Activated T-helper 17 cell treated with anti-CD3 and anti-CD28 coated beads, Interleukin-2, amount 50 U/mL, for 72 hours (primary cell): ENCODE measurements at regions not wholly inside any gene's neighbourhood (a gene's known extent, or its start where the extent isn't known, plus 50 kb on each side); places are given as distances from the start of the nearest gene placed in this dataset.

Source experiments
- ATAC-seq: fragments of 150-1000 bp; cut with Tn5 transposase; replicated peaks from 2 replicates; pipeline ENCODE4 v1.10.0; 2021; ENCODE audit warnings: mild to moderate bottlenecking, moderate library complexity
- H3K27ac Mint-ChIP-seq: one replicate; pipeline ENCODE4 v1.8.0; 2022; ENCODE audit warnings: mixed read lengths
- H3K27me3 Mint-ChIP-seq: one replicate; pipeline ENCODE4 v1.8.0; 2022; ENCODE audit warnings: mixed read lengths
- H3K36me3 Mint-ChIP-seq: one replicate; pipeline ENCODE4 v1.8.0; 2022; ENCODE audit warnings: low read depth, mild to moderate bottlenecking, mixed read lengths
- H3K4me1 Mint-ChIP-seq: one replicate; pipeline ENCODE4 v1.8.0; 2022; ENCODE audit warnings: mixed read lengths
- H3K4me3 Mint-ChIP-seq: one replicate; pipeline ENCODE4 v1.8.0; 2022; ENCODE audit warnings: mild to moderate bottlenecking, mixed read lengths
- H3K9me3 Mint-ChIP-seq: one replicate; pipeline ENCODE4 v1.8.0; 2022; ENCODE audit warnings: mixed read lengths

DNA sequence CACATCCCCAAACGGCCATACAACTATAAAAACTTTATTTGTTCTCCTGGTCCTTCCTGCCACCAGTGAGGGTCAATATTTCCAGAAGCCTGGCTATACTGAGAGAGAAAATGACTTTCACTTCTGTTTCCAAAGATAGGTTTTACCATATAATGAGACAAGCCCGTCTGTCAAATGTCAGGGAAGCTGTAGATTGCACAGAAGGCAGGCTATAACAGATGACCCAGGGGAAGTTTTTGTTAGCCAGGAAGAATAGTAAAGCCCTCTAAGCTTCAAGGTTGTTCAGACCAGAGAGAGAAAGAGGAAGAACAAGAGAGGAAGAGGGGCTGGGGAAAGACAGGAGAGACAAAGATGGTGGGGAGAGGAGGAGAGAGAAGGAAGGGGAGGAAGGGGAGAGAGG is 217.5 kb downstream of the GBA3 start:
- H3K9me3 Mint-ChIP-seq: peaks cover 10% of the 10 kb centered on the region
- no peaks in the 10 kb centered on the region for H3K27me3 Mint-ChIP-seq
- ATAC-seq: no peak
- H3K36me3 Mint-ChIP-seq: no peaks in the 10 kb centered on the region
- no peaks in the 10 kb centered on the region for H3K4me1 Mint-ChIP-seq
- H3K4me3 Mint-ChIP-seq: no peak overlapping the region
- H3K27ac Mint-ChIP-seq: no peak overlapping the region

DNA sequence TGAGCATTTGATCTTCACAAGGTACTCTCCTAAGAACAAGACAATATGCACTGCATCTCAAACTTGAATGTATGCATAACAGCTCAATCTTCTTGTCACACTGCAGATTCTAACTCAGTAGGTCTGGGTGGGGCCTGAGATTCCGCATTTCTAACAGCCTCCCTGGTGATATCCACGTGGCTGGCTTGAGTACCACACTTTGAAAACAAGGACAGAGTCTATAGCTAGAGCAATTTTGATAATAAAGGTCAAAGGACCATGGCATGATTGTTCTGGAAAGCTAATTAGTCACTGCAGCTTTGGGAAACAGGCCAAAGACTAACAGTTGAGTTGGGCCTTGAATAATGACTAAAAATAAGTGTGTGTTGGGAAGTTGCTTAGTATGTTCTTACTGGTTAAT is 213.3 kb downstream of the GBA3 start:
- Mint-ChIP-seq H3K36me3 (no peaks in the 10 kb centered on the region), H3K4me1 (no peaks in the 10 kb centered on the region), H3K27me3 (no peaks in the 10 kb centered on the region), H3K9me3 (peaks cover 10% of the 10 kb centered on the region), H3K4me3 (no peak overlapping the region), H3K27ac (no peak overlapping the region)
- ATAC-seq: no peak

DNA sequence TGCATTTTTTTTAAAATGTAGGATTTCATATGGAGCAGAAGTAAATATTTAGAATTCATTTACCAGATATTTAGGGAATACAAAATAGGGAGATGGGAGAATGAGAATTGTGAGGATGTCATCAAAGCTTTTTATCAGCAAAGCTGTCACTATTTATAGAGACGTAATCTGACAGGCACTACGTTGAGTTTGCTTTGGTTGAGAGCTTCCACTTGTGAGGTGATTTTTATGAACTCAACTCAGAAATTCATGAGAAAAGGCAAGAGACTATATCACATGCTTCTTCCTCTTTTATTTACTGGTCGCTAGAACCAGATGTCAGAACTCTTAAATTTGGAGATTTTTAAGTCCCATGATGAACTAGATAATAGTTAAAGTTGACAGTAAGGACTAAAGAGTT is 211.2 kb downstream of the GBA3 start:
- H3K27me3 Mint-ChIP-seq: no peaks in the 10 kb centered on the region

DNA sequence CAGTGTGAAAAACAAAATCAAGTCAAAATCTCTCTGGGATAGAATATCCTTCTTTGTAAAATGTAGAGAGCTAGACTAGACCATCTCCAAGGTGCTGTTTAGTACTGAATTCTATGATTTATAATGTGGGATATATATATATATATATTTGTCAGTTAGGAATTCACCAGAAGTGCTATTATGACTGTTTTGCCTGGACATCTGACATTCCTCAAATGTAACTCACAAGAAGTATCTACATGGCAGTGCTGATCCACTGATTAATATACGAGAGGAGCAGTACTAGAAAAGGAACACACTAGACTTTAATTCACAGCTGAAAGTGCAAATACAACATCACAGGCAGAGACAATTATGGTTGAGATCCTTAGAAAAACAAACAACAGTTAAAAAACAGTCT is 208.9 kb downstream of the GBA3 start:
- Mint-ChIP-seq H3K36me3 (no peaks in the 10 kb centered on the region), H3K9me3 (no peaks in the 10 kb centered on the region), H3K4me1 (no peaks in the 10 kb centered on the region), H3K4me3 (no peak overlapping the region), H3K27ac (no peak overlapping the region), H3K27me3 (peaks cover 4% of the 10 kb centered on the region)
- no peak for ATAC-seq

More for the DNA sequence above, 211.2 kb downstream of the GBA3 start:
- Mint-ChIP-seq H3K4me1 (no peaks in the 10 kb centered on the region), H3K4me3 (no peak overlapping the region), H3K36me3 (no peaks in the 10 kb centered on the region), H3K9me3 (peaks cover 3% of the 10 kb centered on the region), H3K27ac (no peak overlapping the region)
- ATAC-seq: no peak

DNA sequence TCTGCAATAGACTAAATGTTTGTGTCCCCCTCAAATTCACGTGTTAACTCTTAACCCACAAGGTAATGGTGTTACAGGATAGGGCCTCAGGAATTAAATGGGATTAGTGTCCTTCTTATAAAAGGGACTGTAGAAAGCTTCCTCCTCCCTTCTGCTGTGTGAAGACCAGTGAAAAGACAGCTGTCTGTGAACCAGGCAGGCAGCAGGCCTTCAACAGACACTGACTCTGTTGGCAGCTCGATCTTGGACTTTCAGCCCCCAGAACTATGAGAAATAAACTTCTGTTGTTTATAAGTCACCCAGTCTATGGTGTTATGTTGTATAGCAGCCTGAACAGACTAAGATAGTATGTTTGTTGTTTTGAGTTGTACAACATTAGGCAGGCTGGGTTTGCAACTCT is 208.1 kb downstream of the GBA3 start:
- no peak for ATAC-seq
- H3K4me3 Mint-ChIP-seq: no peak overlapping the region
- H3K4me1 Mint-ChIP-seq: no peaks in the 10 kb centered on the region
- H3K27me3 Mint-ChIP-seq: peaks cover 4% of the 10 kb centered on the region
- no peak overlapping the region for H3K27ac Mint-ChIP-seq
- H3K9me3 Mint-ChIP-seq: no peaks in the 10 kb centered on the region
- no peaks in the 10 kb centered on the region for H3K36me3 Mint-ChIP-seq

DNA sequence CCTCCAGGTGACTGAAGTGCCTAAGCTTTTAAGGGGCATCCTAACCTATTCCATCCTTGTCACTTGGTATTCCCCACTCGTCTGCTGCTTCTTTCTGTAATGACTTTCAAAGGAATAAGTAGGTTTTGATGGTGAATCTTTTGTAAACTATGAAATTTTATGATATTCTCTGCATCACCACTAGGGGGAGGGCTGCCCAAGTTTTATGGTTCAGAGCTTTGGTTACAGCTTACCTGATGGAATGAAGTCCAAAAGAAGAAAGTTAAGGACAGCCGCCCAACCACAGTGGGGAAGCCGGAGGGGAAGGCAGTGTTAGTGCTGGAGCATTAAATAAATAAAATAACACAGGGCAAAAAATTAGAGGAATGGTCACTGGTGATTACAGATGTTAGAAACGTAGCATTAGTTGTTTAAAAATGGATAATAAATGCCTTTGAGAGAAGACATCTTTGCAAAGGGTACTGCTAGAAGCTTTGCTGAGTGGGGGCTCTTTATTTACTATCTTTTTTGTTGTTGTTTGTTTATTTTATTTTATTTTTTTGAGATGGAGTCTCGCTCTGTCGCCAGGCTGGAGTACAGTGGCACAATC is 204.9 kb downstream of the GBA3 start:
- ATAC-seq: no peak
- H3K9me3 Mint-ChIP-seq: no peaks in the 10 kb centered on the region
- no peaks in the 10 kb centered on the region for H3K36me3 Mint-ChIP-seq
- no peak overlapping the region for H3K27ac Mint-ChIP-seq
- H3K4me1 Mint-ChIP-seq: no peaks in the 10 kb centered on the region
- H3K4me3 Mint-ChIP-seq: no peak overlapping the region
- H3K27me3 Mint-ChIP-seq: peaks cover 4% of the 10 kb centered on the region

DNA sequence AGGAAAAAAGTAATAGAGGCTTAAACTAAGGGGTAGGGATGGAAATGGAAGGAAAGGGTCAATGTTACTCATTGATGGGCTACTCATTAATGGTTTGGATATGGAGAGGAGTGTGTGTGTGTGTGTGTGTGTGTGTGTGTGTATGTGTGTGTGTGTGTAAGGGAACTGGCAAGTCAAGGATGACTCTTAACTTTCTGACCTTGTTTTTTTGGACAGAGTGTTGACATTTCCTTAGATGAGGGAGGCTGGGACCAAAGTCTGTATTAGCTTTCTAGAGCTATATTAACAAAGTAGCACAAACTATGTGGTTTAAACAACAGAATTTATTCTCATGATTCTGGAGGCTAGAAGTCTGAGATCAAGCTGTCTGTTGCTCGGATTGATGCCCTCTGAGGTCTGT is 202.7 kb downstream of the GBA3 start:
- H3K4me1 Mint-ChIP-seq: no peaks in the 10 kb centered on the region
- ATAC-seq: no peak
- no peaks in the 10 kb centered on the region for H3K9me3 Mint-ChIP-seq
- no peak overlapping the region for H3K27ac Mint-ChIP-seq
- no peaks in the 10 kb centered on the region for H3K36me3 Mint-ChIP-seq
- H3K4me3 Mint-ChIP-seq: no peak overlapping the region
- H3K27me3 Mint-ChIP-seq: peaks cover 4% of the 10 kb centered on the region

DNA sequence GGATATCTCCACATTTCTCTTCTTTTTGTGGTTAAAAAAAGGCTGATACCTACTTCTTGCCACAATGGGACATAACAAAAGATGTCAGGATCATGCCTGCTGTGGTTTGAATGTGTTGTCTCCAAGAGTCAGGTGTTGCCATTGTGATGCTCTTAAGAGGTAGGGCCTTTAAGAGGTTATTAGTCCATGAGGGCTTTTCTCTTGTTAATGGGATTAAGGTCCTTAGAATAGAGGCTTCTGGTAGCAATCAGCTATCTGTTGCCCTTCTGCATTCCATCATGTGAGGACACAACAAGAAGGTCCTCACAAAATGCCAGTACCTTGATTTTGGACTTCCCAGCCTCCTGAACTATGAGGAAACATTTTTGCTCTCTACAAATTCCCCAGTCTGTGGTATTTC is 191.4 kb downstream of the GBA3 start:
- H3K4me1 Mint-ChIP-seq: no peaks in the 10 kb centered on the region
- ATAC-seq: no peak
- no peak overlapping the region for H3K4me3 Mint-ChIP-seq
- no peak overlapping the region for H3K27ac Mint-ChIP-seq
- H3K36me3 Mint-ChIP-seq: no peaks in the 10 kb centered on the region
- H3K9me3 Mint-ChIP-seq: peaks cover 12% of the 10 kb centered on the region
- no peaks in the 10 kb centered on the region for H3K27me3 Mint-ChIP-seq

DNA sequence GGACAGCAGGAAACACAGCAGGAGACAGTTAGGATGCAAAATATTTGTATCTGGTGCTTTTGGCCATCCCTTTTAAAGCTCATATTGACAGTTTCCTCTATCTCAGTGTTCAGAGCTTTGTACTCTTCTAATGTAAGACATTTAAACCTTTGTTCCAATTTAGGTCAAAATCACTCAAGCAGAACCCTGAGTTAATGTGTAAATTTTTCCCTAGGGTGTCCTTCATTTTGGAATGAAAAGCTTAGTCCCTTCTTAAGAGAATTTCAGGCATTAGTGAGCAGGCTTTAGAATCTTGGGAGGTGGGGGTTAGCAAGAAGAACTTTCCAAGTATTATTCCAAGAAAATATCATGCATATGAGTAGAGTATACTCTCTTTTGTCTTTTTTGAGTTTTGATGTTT is 188.7 kb downstream of the GBA3 start:
- H3K36me3 Mint-ChIP-seq: no peaks in the 10 kb centered on the region
- H3K4me1 Mint-ChIP-seq: no peaks in the 10 kb centered on the region
- no peak overlapping the region for H3K4me3 Mint-ChIP-seq
- peaks cover 16% of the 10 kb centered on the region for H3K9me3 Mint-ChIP-seq
- no peaks in the 10 kb centered on the region for H3K27me3 Mint-ChIP-seq
- no peak overlapping the region for H3K27ac Mint-ChIP-seq
- ATAC-seq: no peak

DNA sequence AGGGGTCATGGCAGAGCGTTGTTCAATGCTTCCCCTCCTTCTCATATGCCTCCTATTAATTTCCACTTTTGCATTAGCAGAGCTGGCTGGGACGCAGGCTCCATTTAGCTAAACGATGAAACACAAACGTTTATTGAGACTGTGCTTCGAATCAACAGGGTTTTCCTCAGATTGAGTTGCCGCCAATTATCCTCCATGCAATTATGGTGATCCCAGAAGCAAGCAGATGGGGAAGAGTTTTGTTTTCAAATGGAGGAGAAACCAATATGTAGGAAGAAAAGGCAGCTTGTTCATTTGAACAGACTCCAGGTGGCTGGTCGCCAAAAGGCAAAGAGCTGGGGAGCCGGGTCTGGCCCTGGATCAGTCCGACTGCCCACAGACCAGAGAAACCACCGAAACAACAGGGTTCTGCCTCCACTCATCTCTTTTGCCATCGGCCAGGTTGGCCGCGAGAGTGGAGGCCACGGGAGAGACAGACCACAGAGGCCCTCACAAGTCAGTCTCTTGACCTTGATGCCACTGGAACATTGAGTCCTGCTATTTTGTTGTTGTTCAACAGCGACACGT is 184.8 kb downstream of the GBA3 start:
- Mint-ChIP-seq H3K4me1 (no peaks in the 10 kb centered on the region), H3K4me3 (no peak overlapping the region), H3K27me3 (no peaks in the 10 kb centered on the region), H3K9me3 (peaks cover 19% of the 10 kb centered on the region), H3K27ac (no peak overlapping the region), H3K36me3 (no peaks in the 10 kb centered on the region)
- ATAC-seq: no peak

DNA sequence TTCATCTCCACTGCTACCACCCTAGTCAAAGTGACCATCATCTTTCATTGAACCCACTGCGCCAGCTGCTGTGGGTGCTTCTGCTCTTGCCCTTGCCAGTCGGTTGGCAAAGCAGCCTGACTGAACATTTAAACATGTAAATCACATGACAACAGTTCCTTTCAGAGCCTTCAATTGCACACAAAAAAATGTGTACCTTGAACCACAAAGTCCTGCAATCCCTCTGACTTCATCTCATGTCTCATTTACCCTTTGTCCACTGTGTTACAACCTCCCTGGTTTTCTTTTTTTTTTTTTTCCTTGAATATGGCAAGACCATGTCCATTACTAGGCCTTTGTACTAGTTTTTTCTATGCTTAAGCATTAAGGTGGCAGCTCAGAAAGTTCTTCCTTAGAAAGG is 183.5 kb downstream of the GBA3 start:
- no peak overlapping the region for H3K4me3 Mint-ChIP-seq
- no peak overlapping the region for H3K27ac Mint-ChIP-seq
- no peaks in the 10 kb centered on the region for H3K36me3 Mint-ChIP-seq
- H3K27me3 Mint-ChIP-seq: no peaks in the 10 kb centered on the region
- H3K4me1 Mint-ChIP-seq: no peaks in the 10 kb centered on the region
- ATAC-seq: no peak
- H3K9me3 Mint-ChIP-seq: peaks cover 16% of the 10 kb centered on the region

DNA sequence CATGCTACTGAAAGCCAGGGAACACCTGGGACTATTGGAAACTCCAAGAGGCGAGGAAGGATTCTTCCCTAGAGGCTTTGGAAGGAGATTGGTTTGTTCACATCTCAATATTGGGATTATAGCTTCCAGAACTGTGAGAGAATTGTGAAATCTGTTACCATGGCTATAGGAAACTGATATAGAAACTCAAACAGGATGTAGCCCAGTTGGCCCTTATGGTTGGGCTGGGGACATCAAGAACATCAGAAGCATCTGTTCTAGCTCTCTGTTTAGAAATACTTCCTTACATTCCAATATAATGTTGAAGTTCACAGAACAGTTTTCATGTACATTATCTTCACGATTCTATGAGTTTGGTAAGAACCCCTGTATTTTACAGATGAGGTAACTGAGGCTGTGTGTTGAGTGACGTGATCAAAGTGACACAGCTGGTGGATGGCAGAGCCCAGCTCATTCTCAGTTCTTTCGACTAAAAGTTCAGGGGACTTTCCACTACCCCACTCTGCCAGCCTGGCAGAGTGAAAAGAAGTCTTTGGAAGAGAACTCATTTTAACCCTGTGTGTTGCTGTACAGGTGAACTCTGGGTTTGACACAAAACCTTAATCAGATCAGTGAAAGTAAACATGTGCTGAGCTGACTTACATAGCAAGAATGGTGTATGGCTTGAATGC is 183.0 kb downstream of the GBA3 start:
- Mint-ChIP-seq H3K27ac (no peak overlapping the region), H3K27me3 (no peaks in the 10 kb centered on the region), H3K4me1 (no peaks in the 10 kb centered on the region), H3K9me3 (peaks cover 17% of the 10 kb centered on the region), H3K36me3 (no peaks in the 10 kb centered on the region), H3K4me3 (no peak overlapping the region)
- ATAC-seq: no peak

DNA sequence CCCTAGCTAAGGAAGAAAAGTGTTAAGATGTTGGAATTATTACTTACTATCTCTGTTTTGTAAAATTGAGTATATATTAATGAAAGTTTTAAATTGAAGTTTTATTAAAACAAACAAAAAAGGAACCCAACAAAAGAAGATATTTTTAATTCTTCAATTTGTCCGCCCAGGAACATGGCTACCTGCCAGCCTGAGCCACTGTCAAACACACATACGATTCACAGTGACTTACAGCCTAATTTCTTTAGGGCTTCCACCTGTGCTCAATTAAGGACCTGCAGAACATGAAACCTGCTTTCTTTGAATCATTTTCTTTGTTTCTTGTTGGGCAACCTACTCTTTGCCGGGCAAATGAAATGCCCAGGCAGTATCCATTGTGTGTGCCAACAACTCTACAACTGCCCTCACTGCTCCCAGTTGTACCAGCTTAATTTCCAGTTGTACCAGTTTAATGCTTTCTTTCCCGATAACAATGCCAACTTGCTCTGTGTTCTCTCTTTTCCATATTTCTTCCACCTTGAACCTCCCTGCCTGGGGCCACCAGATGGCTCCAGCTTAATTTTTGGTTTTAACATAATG is 181.7 kb downstream of the GBA3 start:
- Mint-ChIP-seq H3K4me1 (no peaks in the 10 kb centered on the region), H3K27ac (no peak overlapping the region), H3K4me3 (no peak overlapping the region), H3K27me3 (no peaks in the 10 kb centered on the region), H3K9me3 (peaks cover 10% of the 10 kb centered on the region), H3K36me3 (no peaks in the 10 kb centered on the region)
- ATAC-seq: no peak

DNA sequence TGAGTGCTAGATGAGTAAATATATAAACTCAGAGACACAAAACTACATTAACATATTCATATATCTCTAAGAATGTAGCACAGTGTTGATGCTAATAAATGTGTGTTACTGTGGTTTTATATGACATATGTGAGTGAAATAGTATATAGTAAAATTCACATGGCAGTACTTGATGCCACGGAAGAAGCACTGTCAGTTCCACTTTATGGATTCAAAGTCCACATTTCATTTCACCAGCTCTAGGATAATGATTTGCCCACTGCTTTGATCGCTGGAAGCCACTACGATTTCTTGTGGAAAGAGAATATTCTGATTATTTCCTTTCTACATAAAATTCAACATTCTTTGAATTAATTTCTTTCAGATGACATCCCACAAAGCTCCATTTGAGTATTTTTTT is 181.2 kb downstream of the GBA3 start:
- H3K27ac Mint-ChIP-seq: no peak overlapping the region
- H3K4me1 Mint-ChIP-seq: no peaks in the 10 kb centered on the region
- H3K27me3 Mint-ChIP-seq: no peaks in the 10 kb centered on the region
- peaks cover 10% of the 10 kb centered on the region for H3K9me3 Mint-ChIP-seq
- no peak for ATAC-seq
- no peaks in the 10 kb centered on the region for H3K36me3 Mint-ChIP-seq
- H3K4me3 Mint-ChIP-seq: no peak overlapping the region

DNA sequence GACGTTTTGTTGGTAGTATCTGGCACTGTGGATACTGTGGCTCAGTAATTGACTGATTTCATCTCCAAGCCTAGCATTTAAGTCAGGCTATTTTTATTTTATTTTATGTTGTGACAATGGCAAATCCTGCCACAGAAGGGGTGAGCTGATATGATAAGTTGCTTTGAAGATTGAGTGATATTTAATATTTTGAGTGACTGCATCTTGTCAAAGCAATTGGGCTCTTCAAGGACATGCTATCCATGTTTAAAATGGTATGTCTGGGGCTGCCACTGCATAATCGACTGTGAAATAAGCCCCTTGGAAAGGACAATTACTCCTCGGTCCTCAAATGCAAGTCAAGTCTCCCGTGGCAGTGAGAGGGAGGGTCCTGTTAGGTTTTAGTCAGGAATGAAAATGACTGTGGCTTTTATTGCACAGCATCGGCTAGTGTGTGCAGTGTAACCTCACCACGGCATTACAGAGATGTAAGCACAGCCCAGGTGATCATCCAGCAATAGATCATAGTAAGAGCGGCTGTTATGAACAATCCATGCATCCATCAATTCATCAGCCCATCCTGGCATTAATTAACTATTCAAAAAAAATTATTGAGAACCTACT is 178.2 kb downstream of the GBA3 start:
- no peaks in the 10 kb centered on the region for H3K36me3 Mint-ChIP-seq
- no peaks in the 10 kb centered on the region for H3K27me3 Mint-ChIP-seq
- no peak overlapping the region for H3K4me3 Mint-ChIP-seq
- H3K9me3 Mint-ChIP-seq: peaks cover 10% of the 10 kb centered on the region
- no peak overlapping the region for H3K27ac Mint-ChIP-seq
- ATAC-seq: no peak
- no peaks in the 10 kb centered on the region for H3K4me1 Mint-ChIP-seq
